Progenitor cell of endocrine pancreas (in vitro differentiated cells): ENCODE measurements at regions not wholly inside any gene's neighbourhood (a gene's known extent, or its start where the extent isn't known, plus 50 kb on each side); places are given as distances from the start of the nearest gene placed in this dataset.

ENCODE experiments used
- DNase-seq: peaks from one replicate; pipeline ENCODE4 v3.0.0; 2021; ENCODE audit warnings: low spot score; ENCODE audit not compliant: unreplicated experiment
- H3K27ac Mint-ChIP-seq: 2 replicates; pipeline ENCODE4 v1.8.0; 2021; ENCODE audit warnings: mild to moderate bottlenecking, moderate library complexity, mixed read lengths
- H3K27me3 Mint-ChIP-seq: 2 replicates; pipeline ENCODE4 v1.8.0; 2021; ENCODE audit warnings: mixed read lengths
- H3K36me3 Mint-ChIP-seq: 2 replicates; pipeline ENCODE4 v1.8.0; 2022; ENCODE audit warnings: mixed read lengths; ENCODE audit not compliant: insufficient read depth
- H3K4me1 Mint-ChIP-seq: 2 replicates; pipeline ENCODE4 v1.8.0; 2021; ENCODE audit warnings: low read depth, mixed read lengths
- H3K4me3 Mint-ChIP-seq: 2 replicates; pipeline ENCODE4 v1.8.0; 2021; ENCODE audit warnings: low read depth, mild to moderate bottlenecking, moderate library complexity, mixed read lengths
- H3K9me3 Mint-ChIP-seq: 2 replicates; pipeline ENCODE4 v1.8.0; 2021; ENCODE audit warnings: low read depth, mixed read lengths
- CTCF ChIP-seq: fragments of 200-600 bp; sonication (generic); IDR thresholded peaks from one replicate; pipeline ENCODE4 v1.5.0; 2021; ENCODE audit warnings: antibody characterized with exemption, mild to moderate bottlenecking; ENCODE audit not compliant: unreplicated experiment

DNA sequence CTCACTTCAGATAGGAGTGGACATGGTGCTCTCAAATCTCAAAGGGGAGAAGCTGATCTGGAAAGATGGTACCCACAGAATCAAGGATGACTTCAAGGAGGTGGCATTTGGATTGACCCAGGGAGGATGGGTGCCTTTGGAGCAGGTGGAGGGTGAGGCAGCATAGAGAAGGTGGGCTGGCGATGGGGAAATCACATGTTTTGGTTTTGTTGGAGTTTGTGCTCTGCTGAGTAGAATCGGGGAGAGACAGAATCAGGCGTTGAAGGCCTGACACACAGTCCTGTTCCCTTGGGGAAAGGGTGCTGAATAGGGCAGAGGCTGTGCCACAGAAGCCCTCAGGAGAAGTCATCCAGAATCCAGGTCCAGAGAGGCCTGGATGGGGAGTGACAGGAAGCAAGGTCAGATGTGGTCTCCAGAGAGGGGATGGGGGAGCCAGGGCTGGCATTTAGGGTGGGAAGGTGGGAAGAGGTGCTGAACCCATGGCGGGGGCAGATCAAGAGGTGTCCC is 291.1 kb downstream of the GLRX3 start:
- no peak for TF ChIP-seq CTCF
- Mint-ChIP-seq H3K27ac (no peak overlapping the region), H3K36me3 (no peaks in the 10 kb centered on the region), H3K27me3 (peaks cover 16% of the 10 kb centered on the region), H3K4me3 (no peak overlapping the region), H3K4me1 (no peaks in the 10 kb centered on the region), H3K9me3 (no peaks in the 10 kb centered on the region)
- no peak for DNase-seq

DNA sequence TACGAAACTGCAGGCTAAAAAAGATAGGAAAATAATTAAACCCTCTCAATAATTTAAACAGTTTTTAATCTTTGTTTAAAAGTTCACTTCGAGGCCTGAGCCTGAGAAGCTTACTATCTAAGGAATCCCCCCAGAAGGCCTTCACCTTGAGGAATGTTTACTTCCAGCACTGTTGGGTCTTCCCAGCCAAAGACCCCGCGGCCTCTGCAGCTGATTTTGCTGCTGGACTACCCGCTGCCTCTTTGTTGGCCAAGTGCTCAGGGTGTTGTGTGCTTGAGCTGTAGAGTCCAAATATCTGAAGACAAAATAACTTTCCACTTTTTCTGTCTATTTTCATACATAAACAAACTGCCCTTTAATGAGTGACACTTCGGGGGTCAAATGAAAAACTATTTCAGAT is 292.7 kb downstream of the GLRX3 start:
- Mint-ChIP-seq H3K9me3 (peaks cover 3% of the 10 kb centered on the region), H3K27ac (no peak overlapping the region), H3K4me3 (no peak overlapping the region), H3K27me3 (peaks cover 7% of the 10 kb centered on the region), H3K36me3 (no peaks in the 10 kb centered on the region), H3K4me1 (no peaks in the 10 kb centered on the region)
- no peak for TF ChIP-seq CTCF
- no peak for DNase-seq

DNA sequence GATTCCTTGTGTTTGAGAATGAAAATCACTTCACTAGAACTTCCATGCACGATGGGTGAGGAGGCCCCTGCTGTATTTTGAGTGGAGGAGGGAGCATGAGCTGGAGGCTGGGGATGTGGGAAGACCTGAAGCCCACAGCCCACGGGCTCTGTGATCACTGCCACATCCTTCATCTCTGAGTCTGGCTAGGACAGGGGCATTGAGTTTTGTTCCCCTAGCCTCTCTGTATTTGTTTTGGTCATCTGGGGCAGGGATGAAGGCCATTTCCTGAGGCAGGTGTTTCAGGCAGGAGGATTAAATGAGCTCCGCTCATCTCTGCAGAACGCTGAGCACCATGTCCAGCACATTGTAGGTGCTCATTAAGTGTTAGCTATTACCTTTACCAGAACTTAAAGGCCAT is 293.6 kb downstream of the GLRX3 start:
- H3K36me3 Mint-ChIP-seq = no peaks in the 10 kb centered on the region
- no peak overlapping the region for H3K27ac Mint-ChIP-seq
- H3K9me3 Mint-ChIP-seq = peaks cover 3% of the 10 kb centered on the region
- TF ChIP-seq CTCF = no peak
- peaks cover 7% of the 10 kb centered on the region for H3K27me3 Mint-ChIP-seq
- DNase-seq = no peak
- H3K4me3 Mint-ChIP-seq = no peak overlapping the region
- no peaks in the 10 kb centered on the region for H3K4me1 Mint-ChIP-seq

DNA sequence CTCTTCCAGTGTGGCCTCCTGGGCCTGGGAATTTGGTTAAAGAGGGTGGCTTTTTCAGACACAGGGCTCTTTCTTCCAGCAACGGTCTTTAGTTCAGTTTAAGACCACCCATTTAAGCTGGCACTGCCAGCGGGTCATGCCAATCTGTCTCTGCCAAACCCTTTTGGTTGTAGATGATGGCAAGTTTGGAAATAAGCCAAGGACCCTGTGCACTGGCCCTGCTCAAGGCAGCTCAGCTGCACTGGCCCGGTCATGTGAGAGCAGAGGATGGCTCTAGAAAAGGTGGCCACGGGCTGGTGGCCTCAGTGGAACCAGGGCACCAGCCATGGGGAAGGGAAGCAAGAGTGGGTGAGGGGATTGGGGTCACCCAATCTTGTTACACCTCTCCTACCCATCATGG is 294.1 kb downstream of the GLRX3 start:
- H3K36me3 Mint-ChIP-seq = no peaks in the 10 kb centered on the region
- no peak for DNase-seq
- H3K4me3 Mint-ChIP-seq = no peak overlapping the region
- no peak for TF ChIP-seq CTCF
- H3K27ac Mint-ChIP-seq = no peak overlapping the region
- peaks cover 7% of the 10 kb centered on the region for H3K27me3 Mint-ChIP-seq
- H3K4me1 Mint-ChIP-seq = no peaks in the 10 kb centered on the region
- peaks cover 3% of the 10 kb centered on the region for H3K9me3 Mint-ChIP-seq

DNA sequence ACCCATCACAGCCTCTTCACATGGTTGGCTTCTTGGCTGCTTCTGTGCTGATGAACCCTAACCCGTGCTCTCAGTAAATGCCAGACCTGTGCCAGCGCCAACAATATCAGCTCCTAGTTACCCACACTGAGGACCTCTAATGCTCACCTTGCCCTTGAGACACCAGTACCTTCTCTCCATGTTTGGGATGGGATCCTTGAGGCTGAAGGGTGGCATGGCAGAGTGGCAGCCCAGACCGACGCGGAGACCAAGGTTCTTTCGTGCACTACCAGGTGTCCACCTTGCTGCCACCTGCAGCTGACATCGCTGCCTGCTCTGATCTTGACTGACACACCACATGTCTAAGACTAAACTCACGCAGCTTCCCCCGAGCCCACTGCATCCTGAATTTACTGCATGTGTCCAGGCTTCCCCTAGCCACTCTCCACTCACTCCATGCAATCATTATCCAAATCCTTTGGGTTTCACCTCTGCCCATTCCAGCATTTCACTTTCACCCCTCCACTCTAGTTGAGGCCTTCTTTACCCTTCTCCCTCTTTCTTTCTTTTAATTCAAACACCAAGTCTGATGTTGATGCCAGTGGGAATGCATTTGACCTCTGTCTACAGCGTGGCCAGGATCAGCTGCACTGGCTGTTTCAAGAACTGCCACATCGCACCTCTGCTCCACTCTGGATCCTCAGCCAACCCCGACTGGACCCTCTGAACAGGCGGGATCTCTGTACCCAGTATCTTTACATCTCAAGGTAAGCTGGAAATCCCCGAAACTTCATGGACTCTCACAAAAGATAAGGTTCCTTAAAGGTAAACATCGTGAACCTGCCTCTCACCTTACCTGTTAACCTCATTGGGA is 294.9 kb downstream of the GLRX3 start:
- no peak for TF ChIP-seq CTCF
- Mint-ChIP-seq H3K9me3 (peaks cover 3% of the 10 kb centered on the region), H3K27me3 (peaks cover 7% of the 10 kb centered on the region), H3K27ac (no peak overlapping the region), H3K4me1 (no peaks in the 10 kb centered on the region), H3K4me3 (no peak overlapping the region), H3K36me3 (no peaks in the 10 kb centered on the region)
- DNase-seq = no peak
